SKM-1 treated with dmso at 0.1 percent for 144 hours (cell line): ENCODE measurements at regions not wholly inside any gene's neighbourhood (a gene's known extent, or its start where the extent isn't known, plus 50 kb on each side); places are given as distances from the start of the nearest gene placed in this dataset.
"Not testable (repeated sequence)": the region's sequence is repeated elsewhere in the genome, so short reads cannot be mapped to it uniquely, and the experiment has no call there.

Source experiments
- DNase-seq: peaks from one replicate; lab custom pipeline; 2025; ENCODE audit not compliant: unreplicated experiment; lab: John Stamatoyannopoulos, UW

DNA sequence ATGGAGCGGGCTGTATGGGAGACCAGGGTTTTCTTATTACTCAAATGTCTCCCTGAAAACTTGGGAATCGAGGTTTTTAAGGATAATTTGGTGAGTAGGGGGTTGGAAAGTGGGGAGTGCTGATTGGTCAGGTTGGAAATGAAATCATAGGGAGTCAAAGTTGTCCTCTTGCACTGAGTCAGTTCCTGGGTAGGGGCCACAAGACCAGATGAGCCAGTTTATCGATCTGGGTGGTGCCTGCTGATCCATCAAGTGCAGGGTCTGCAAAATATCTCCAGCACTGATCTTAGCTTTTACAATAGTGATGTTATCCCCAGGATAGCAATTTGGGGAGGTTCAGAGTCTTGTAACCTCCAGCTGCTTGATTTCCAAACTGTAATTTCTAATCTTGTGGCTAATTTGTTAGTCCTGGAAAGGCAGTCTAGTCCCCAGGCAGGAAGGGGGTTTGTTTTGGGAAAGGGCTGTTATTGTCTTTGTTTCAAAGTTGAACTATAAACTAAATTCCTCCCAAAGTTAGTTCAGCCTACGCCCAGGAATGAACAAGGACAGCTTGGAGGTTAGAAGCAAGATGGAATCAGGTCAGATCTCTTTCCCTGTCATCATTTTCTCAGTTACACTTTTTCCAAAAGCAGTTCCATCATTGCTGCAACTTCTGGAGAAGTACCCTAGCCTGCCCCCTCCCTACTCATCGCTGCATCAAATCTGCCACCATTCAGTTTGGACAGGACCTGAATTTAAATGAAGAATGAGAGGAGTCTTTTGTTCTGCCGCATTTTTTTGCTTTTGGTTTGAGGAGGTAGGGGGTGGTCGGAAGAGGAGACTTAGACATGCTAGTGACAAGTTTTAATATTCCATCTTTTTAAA, 236.4 kb upstream of the GALNT17 start:
- not testable (repeated sequence) for DNase-seq

GRCh38 chr7:70907259-70908247, 224.4 kb upstream of the GALNT17 start:
- no peak for DNase-seq

DNA sequence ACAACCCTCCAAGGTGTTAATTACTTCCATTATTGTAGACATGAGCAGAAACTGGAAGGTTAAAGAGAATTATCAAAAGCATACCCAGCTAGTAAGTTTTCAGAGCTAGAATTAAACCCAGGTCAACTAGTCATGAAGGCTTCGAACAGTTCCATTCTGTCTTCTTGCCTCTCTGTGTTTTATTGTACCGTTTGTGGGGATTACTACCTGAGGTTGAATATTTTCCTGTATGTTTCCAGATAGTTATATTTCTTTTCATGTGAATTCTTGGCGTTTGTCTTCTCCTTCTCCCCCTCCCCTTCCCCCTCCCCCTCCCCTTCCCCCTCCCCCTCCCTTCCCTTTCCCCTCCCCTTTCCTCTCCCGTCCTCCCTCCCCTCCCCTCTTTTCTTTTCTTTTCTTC, 218.0 kb upstream of the GALNT17 start:
- no peak for DNase-seq

DNA sequence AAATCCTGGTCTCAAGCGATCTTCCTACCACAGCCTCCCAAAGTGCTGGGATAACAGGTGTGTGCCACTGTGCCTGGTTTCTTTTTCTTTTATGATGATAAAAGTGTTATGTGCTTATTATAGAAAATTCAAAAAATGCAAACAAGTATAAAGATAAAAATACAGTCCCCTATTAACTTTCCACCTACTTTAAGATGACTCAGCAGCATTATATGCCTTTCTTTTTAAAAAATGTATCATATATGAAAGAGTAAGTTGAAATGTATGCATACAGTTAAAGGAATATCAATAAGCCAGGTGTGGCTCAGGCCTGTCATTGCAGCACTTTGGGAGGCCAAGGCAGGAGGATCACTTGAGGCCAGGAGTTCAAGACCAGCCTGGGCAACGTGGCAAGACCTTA, 216.9 kb upstream of the GALNT17 start:
- DNase-seq, result no peak

- no peak for DNase-seq
These were observed 212.4 kb upstream of the GALNT17 start for GRCh38 chr7:70919481-70920073.

GRCh38 chr7:70920876-70921275, 211.1 kb upstream of the GALNT17 start:
- DNase-seq, result no peak

DNA sequence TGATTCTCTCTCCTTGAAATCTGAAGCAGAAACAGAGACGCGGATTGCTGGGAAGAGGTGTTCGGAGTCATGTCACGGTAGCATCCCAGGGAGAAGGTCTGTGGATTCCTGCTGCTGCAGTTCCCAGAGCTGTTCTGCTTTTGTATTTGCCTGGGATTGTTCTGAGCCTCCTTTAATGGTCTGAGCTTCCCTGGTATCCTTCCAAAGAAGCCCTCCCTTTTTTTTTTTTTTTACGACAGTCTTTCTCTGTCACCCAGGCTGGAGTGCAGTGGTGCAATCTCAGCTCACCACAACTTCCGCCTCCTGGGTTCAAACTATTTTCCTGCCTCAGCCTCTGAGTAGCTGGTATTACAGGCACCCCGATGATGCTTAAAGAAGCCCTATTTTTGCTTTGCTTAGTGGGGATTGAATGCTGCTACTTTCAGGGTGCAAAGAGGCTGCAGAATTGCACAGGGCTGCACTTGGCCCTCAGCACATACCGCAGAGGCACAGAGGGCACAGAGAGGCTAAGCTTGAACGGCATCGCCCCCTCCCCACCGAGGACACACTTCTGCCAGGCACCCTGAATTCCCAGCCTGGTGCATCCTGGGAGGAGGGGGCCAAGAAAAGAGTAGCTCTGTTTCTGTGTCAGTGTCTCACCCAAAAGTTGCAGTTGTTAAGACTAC, 208.6 kb upstream of the GALNT17 start:
- peak; percentile 40 for DNase-seq

DNA sequence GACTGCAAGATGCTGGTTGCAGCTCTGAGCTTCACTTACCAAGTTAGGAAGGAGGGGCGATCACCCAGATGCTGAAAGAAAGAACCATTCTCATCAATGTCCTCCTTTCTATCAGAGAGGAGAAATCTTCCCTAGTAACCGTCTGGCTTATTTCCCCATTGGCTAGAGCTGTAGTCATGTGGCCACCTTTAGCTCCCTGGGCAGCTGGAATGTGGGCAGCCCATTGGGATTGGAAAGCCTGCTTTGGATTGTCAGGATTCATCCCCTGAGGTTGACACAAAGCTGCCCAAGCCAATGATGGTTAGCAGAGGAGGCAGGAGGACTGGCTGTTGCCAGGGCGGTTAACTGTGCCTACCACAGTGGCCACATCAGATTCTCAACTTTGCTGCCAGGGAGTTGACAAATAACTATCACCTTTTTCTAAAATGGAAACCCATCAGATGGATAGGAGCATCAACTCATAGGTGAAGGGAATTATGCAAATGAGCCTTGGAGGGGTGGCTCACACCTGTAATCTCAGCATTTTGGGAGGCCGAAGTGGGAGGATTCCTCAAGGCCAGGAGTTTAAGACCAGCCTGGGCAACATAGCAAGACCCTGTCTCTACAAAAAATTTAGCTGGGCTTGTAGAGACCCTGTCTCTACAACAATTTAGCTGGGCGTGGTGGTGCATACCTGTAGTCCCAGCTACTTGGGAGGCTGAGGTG, 206.4 kb upstream of the GALNT17 start:
- DNase-seq, result no peak

GRCh38 chr7:70926666-70927065, 205.3 kb upstream of the GALNT17 start:
- no peak for DNase-seq

DNA sequence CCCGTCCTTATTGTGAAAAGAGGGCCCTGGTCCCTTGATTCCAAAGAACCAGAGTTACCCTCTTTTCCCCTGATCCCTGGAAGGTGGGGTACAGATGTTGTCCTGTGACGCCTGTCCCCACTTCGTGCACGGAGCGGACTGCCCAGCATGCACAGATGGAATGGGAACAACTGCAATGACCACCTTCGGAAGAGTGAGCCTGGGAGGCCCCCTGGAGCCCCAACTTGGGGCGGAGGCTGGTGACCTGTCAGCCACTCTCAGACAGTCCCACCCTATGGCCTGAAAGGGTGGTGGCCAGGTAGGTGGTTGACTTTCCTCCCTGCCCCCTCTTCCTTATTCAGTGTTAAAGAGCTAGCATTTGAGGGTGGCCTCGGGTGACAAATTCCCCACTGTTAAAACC, 196.6 kb upstream of the GALNT17 start:
- DNase-seq, result no peak

- DNase-seq, result no peak
These were observed 196.1 kb upstream of the GALNT17 start for GRCh38 chr7:70935854-70936253.

- no peak for DNase-seq
These were observed 194.5 kb upstream of the GALNT17 start for GRCh38 chr7:70937424-70937823.

GRCh38 chr7:70940597-70940996, 191.3 kb upstream of the GALNT17 start:
- no peak for DNase-seq

DNA sequence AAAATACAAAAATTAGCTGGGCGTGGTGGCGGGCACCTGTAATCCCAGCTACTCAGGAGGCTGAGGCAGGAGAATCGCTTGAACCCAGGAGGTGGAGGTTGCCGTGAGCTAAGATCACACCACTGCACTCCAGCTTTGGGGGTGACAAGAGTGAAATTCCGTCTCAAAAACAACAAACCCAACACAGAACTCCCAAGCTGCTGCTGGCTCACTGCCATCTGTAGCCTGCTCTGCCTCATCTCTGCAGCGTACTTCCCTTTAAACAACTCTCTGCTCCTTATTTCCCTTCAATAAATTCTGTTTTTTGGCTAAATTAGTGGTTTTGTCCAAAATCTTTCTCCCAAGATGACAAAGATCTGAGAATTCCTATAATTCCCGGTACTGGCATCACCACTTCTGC, 189.2 kb upstream of the GALNT17 start:
- no peak for DNase-seq

GRCh38 chr7:70944516-70944915, 187.4 kb upstream of the GALNT17 start:
- DNase-seq, result no peak

GRCh38 chr7:70947181-70947580, 184.8 kb upstream of the GALNT17 start:
- DNase-seq, result no peak

DNA sequence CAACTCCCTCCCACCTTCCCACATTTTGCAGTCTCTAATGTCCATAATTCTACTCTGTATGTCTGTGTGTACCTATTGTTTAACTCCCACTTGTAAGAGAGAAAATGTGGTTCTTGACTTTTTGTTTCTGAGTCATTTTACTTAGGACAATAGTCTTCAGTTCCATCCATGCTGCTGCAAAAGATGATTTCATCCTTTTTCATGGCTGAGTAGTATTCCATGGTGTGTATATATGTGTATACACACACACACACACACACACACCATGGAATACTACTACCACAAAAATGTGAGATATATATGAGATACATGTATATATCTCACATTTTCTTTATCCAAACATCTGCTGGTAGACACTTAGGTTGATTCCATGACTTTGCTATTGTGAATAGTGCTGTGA, 182.1 kb upstream of the GALNT17 start:
- DNase-seq, result no peak

DNA sequence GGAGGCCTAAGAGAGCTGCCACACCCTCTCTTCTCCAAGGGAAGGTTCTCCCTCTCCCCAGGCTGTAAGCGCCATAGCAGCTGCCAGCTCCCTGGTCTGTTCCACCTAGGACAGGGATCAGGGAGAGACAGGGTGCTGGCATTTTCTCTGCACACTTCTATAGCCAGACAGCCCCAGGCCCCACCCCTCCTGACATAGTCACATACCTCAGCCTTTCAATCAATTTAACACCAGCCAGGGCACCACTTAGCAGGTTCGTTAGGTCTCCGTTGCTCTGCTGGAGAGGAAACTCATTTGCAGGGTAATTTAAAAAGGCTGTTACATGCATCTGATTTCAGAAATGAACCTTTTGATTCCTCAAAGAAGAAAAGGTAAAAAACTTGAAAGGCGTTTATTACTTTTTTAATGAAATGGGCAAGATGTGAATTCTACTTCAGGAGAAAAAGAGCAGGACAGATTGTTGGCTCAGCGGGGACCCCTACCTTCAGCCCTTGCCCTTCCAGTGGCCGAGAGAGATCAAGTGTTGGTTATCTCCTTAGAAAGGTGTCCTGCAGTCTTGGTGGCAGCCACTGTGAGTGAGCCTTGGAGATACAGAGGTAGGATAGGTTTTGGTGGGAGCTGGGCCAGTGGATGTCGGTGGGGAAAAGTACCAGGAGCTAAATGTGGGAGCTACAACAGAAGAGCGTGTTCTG, 180.5 kb upstream of the GALNT17 start:
- DNase-seq, result no peak

DNA sequence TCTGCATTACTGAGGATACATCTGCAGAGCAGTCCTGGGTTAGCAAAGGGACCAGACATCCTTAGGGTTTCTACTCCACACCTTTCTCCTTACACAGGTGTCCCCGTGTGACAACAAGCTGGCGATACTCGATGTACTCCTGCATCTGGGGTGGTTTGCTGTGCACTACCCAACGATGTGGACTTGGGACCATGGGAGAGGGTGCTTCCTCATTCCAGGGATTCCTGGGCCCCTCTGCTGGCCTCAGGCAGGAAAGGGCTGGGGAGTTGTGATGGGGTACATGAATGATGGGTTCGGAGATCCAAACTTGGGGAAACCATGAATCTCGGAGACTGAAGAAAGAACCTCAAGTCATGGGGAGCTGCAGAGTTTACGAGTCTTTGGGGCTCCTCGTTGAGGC, 179.6 kb upstream of the GALNT17 start:
- DNase-seq, result no peak

GRCh38 chr7:70953331-70953741, 178.6 kb upstream of the GALNT17 start:
- no peak for DNase-seq
